Thyroid gland (tissue), 4 donors: ENCODE measurements at regions not wholly inside any gene's neighbourhood (a gene's known extent, or its start where the extent isn't known, plus 50 kb on each side); places are given as distances from the start of the nearest gene placed in this dataset.

Experiments
- CTCF ChIP-seq, 6 experiments: fragments of 200-600 bp in 3 of 6; fragments of 450-650 bp in 3 of 6; sonication (generic) in 3 of 6; IDR thresholded peaks; one replicate each; pipeline ENCODE4 v1.5.1; 2016 to 2019; ENCODE audit warnings: antibody characterized with exemption in 6 of 6, mild to moderate bottlenecking in 2 of 6, inconsistent platforms in 1 of 6, moderate library complexity in 1 of 6
- POLR2A ChIP-seq, 2 donors: fragments of 450-650 bp; IDR thresholded peaks; one replicate each; pipeline ENCODE4 v1.6.1; 2017; ENCODE audit warnings: antibody characterized with exemption in 2 of 2, mild to moderate bottlenecking in 2 of 2, moderate library complexity in 1 of 2

- no peak for TF ChIP-seq POLR2A (IDR thresholded peaks at IDR 0.05)
- no peak for TF ChIP-seq CTCF (IDR thresholded peaks at IDR 0.05)
These were observed 193.4 kb upstream of the ZNF32 start for GRCh38 chr10:43842072-43842471.
